ENCODE measurements at regions not wholly inside any gene's neighbourhood (a gene's known extent, or its start where the extent isn't known, plus 50 kb on each side); places are given as distances from the start of the nearest gene placed in this dataset.

DNA sequence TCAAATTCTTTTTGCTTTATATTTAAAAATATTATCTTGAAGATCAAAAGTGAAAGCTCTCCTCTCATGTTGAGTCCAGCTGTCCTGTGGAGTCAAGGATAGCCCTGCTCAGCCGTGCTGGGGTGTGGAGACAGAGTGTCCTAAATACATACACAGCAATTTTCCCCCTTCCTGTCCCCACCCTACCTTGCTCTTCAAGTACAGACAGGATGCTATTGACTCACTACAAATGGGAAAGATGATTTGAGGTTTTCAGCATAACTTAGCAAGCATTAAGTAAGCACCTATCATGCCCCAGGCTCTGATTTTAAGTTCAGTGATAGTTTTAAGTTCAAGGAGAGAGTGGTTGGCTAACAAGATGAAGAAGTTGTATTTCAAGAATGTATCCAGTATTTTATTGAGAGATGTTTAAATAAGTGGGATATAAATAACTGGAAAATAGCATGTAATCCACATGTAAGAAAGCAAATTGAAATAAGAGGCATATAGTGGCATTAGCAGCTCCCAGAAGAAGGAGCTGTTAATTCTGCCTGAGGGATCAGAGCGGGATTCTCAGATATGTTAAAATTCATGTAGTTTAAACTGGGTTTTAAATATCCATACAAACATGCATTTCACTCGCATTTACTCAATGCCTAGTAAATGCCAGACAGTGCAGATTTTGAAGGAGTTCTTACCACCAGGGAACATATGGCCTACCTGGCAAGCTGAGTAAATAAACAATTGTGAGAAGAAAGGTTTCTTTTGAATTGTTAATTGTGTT, 183.5 kb upstream of the ANKFN1 start:
- no peak overlapping the region for H3K4me3 ChIP-seq (ENCODE audit: low read length)
- TF ChIP-seq, protein P1, sequence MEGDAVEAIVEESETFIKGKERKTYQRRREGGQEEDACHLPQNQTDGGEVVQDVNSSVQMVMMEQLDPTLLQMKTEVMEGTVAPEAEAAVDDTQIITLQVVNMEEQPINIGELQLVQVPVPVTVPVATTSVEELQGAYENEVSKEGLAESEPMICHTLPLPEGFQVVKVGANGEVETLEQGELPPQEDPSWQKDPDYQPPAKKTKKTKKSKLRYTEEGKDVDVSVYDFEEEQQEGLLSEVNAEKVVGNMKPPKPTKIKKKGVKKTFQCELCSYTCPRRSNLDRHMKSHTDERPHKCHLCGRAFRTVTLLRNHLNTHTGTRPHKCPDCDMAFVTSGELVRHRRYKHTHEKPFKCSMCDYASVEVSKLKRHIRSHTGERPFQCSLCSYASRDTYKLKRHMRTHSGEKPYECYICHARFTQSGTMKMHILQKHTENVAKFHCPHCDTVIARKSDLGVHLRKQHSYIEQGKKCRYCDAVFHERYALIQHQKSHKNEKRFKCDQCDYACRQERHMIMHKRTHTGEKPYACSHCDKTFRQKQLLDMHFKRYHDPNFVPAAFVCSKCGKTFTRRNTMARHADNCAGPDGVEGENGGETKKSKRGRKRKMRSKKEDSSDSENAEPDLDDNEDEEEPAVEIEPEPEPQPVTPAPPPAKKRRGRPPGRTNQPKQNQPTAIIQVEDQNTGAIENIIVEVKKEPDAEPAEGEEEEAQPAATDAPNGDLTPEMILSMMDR (conservative IDR thresholded peaks at IDR 0.05; ENCODE audit: low read depth, low read length), result no peak
- DNase-seq (ENCODE audit: low read depth), result no peak

DNA sequence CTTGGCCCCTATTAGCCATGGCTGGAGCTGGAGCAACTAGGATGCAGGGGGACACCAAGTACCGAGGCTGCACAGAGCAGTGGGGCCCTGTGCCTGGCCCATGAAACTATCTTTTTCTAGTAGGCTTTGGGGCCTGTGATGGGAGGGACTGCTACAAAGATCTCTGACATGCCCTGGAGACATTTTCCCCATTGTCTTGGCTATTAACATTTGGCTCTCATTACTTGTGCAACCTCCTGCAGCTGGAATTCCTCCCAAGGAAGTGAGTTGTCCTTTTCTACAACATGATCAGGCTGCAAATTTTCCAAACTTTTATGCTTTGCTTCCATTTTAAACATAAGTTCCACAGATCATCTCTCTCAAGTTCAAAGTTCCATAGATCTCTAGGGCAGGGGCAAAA, 174.7 kb upstream of the ANKFN1 start:
- H3K4me3 ChIP-seq (ENCODE audit: low read length), result no peak overlapping the region
- DNase-seq (ENCODE audit: low read depth), result no peak
- TF ChIP-seq, protein P1 (conservative IDR thresholded peaks at IDR 0.05; ENCODE audit: low read depth, low read length), result no peak

DNA sequence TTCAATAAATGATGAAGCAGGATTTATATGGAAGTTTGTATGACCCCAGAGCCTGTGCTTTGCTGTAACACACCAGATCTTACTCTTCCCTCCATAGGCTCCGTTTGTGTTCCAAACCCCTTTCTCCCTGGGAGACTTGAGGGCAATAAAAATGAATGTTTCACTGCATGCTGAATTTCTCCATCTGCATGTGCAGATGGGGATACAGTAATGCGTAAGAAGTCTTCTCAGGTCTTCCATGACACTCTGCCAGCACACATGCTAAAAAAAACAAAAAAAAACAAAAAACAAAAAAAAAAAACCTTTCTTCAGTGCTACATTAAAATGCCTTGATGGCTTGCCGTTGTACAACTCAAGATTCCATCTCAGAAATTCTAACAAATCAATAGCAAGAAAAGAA, 170.2 kb upstream of the ANKFN1 start:
- DNase-seq (ENCODE audit: low read depth), result no peak
- no peak overlapping the region for H3K4me3 ChIP-seq (ENCODE audit: low read length)
- TF ChIP-seq, protein P1 (conservative IDR thresholded peaks at IDR 0.05; ENCODE audit: low read depth, low read length), result no peak

DNA sequence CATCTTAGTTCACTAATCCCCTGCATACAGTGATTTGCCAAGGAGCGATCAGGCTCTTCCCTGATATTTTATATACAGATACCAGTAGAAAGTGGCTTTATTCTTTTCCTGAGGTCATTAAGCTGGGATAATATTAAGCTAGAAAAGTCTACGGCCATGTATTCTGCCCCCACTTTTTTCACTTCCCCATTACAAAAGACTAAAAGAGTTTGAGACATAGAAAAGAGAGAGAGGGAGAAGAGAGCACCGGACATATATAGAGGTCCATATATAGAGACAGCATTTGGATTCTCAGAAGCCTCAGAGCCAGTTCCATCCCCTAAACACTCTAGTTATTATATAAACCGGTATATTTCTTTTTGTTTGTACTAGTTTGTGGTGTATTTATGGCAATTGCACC, 166.5 kb upstream of the ANKFN1 start:
- no peak for DNase-seq (ENCODE audit: low read depth)
- TF ChIP-seq, protein P1 (conservative IDR thresholded peaks at IDR 0.05; ENCODE audit: low read depth, low read length), result no peak

DNA sequence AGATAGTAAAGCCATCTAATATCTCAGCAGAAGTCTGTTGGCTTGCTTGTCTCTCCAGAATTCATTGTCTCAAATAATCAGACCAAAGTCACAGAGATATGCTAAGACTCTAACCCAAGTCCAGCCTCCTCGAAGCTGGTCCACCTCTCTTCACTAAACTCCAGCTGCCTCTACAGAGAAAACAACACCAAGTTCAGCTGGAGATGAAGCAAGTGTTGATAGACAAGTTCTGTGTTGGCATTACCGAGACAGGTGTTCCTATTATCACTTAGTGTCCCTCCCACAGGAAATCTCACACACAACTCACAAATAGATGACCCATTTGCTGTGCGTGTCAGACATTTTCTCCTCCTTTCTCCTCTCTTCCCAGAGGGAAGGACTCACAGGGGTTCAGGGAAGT, 164.4 kb upstream of the ANKFN1 start:
- DNase-seq (ENCODE audit: low read depth), result no peak
- H3K4me3 ChIP-seq (ENCODE audit: low read length), result no peak overlapping the region
- TF ChIP-seq, protein P1 (conservative IDR thresholded peaks at IDR 0.05; ENCODE audit: low read depth, low read length), result no peak

More for the DNA sequence above, 166.5 kb upstream of the ANKFN1 start:
- H3K4me3 ChIP-seq (ENCODE audit: low read length), result no peak overlapping the region

DNA sequence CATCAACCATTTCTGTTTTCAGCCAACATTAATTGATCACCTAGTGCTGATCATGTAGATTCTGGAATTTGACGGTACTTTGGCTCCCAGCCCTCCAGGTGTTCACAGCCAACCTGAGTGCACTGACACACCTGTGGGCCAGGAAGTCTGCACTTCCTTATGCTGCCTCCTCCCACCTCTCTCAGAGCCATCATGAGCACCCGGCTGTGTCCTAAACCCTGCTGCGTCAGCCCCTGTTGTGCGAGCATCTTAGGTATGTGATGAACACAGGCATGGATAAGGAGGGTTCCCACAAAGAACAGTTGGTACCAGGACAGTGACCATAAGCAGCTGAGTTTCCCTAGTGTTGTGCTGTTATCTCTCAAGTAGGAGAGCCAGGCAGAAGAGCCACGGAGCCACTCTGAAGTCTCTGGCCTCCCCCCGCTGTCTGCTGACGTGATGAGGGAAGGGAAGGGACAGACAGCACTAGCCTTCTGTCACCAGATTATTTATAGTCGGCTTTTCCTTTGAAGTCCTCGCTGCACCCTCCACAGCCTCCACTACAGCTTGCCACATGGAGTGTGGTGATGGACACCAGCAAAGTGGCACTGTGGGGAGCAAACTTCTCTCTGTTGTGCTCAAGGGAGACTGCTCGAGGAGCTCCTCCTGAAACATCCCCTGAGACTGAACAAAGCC, 162.8 kb upstream of the ANKFN1 start:
- no peak overlapping the region for H3K4me3 ChIP-seq (ENCODE audit: low read length)
- no peak for DNase-seq (ENCODE audit: low read depth)
- TF ChIP-seq, protein P1 (conservative IDR thresholded peaks at IDR 0.05; ENCODE audit: low read depth, low read length), result no peak

DNA sequence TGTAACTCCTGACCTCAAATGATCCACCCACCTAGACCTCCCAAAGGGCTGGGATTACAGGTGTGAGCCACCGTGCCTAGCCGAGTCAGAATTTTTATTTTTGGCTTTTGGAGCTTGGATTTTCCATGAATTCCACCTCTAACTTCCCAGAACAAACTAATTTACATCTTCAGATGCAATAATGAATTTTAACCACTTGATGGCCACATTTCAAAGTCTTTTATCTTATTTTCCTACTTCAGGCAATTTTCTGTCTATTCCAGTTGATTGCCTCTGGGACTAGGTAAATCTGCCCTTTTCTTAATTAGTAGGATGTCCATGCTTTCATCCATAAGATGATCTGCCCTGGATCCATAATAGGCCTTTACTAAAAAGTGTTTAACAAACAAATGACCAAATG, 156.4 kb upstream of the ANKFN1 start:
- TF ChIP-seq, protein P1 (conservative IDR thresholded peaks at IDR 0.05; ENCODE audit: low read depth, low read length), result no peak
- DNase-seq (ENCODE audit: low read depth), result no peak
- H3K4me3 ChIP-seq (ENCODE audit: low read length), result no peak overlapping the region

Measured in retinal pigment epithelial cell (primary cell).